ENCODE measurements at regions not wholly inside any gene's neighbourhood (a gene's known extent, or its start where the extent isn't known, plus 50 kb on each side); places are given as distances from the start of the nearest gene placed in this dataset.
"Not testable (repeated sequence)": the region's sequence is repeated elsewhere in the genome, so short reads cannot be mapped to it uniquely, and the experiment has no call there.

DNA sequence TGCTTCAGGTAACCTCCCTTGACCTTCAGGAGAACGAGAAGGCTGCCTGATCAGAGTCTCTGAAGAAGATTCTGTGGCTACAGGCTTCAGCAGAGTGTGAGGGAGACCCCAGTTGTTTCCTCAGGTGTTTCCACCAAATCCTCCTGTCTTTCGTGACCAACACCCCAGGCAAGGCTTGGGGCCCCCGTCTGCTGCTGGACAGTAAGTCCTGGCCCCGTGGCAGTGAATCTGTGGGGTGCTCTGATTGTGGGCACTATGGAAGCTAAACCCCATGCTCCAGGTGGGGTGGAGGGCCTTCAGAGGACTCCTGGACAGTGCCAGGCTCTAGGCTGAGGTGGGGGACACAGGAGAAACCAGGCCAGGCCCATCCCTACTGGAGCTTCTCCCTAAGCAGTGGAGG, 3083.7 kb downstream of the RPIA start:
- TF ChIP-seq, protein P1, sequence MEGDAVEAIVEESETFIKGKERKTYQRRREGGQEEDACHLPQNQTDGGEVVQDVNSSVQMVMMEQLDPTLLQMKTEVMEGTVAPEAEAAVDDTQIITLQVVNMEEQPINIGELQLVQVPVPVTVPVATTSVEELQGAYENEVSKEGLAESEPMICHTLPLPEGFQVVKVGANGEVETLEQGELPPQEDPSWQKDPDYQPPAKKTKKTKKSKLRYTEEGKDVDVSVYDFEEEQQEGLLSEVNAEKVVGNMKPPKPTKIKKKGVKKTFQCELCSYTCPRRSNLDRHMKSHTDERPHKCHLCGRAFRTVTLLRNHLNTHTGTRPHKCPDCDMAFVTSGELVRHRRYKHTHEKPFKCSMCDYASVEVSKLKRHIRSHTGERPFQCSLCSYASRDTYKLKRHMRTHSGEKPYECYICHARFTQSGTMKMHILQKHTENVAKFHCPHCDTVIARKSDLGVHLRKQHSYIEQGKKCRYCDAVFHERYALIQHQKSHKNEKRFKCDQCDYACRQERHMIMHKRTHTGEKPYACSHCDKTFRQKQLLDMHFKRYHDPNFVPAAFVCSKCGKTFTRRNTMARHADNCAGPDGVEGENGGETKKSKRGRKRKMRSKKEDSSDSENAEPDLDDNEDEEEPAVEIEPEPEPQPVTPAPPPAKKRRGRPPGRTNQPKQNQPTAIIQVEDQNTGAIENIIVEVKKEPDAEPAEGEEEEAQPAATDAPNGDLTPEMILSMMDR (IDR thresholded peaks at IDR 0.05), result not testable (repeated sequence)
- not testable (repeated sequence) for TF ChIP-seq POLR2A (IDR thresholded peaks at IDR 0.05)
